CD1c-positive myeloid dendritic cell (primary cell): ENCODE measurements at regions not wholly inside any gene's neighbourhood (a gene's known extent, or its start where the extent isn't known, plus 50 kb on each side); places are given as distances from the start of the nearest gene placed in this dataset.
A peak's percentile ranks its signal among the peaks of the same experiment; 100 is the strongest.
"Not testable (repeated sequence)": the region's sequence is repeated elsewhere in the genome, so short reads cannot be mapped to it uniquely, and the experiment has no call there.

Experiments used
- DNase-seq: peaks from one replicate; pipeline ENCODE4 v3.0.0-alpha.2; 2016; ENCODE audit errors: extremely low spot score

GRCh38 chr5:57069115-57069835 lies 104.6 kb upstream of the GPBP1 start:
- no peak for DNase-seq

GRCh38 chr5:57072218-57072892 lies 101.5 kb upstream of the GPBP1 start:
- DNase-seq: no peak

GRCh38 chr5:57082441-57083067 lies 91.3 kb upstream of the GPBP1 start:
- no peak for DNase-seq

- no peak for DNase-seq
Observed at GRCh38 chr5:57085306-57086081, 88.4 kb upstream of the GPBP1 start.

- DNase-seq: not testable (repeated sequence)
Observed at GRCh38 chr5:57087947-57088346, 85.9 kb upstream of the GPBP1 start.

GRCh38 chr5:57094753-57095683 lies 78.8 kb upstream of the GPBP1 start:
- DNase-seq: peak; percentile 20

- DNase-seq: no peak
Observed at GRCh38 chr5:57097526-57097925, 76.3 kb upstream of the GPBP1 start.

GRCh38 chr5:57102189-57102904 lies 71.5 kb upstream of the GPBP1 start:
- DNase-seq: no peak

- DNase-seq: no peak
Observed at GRCh38 chr5:57102905-57103255, 71.0 kb upstream of the GPBP1 start.

- no peak for DNase-seq
Observed at GRCh38 chr5:57103317-57103907, 70.4 kb upstream of the GPBP1 start.

- no peak for DNase-seq
Observed at GRCh38 chr5:57106661-57107060, 67.2 kb upstream of the GPBP1 start.

- no peak for DNase-seq
Observed at GRCh38 chr5:57111993-57112392, 61.9 kb upstream of the GPBP1 start.

GRCh38 chr5:57113481-57113880 lies 60.4 kb upstream of the GPBP1 start:
- DNase-seq: no peak

- peak; percentile 4 for DNase-seq
Observed at GRCh38 chr5:57117596-57117995, 56.3 kb upstream of the GPBP1 start.

- DNase-seq: no peak
Observed at GRCh38 chr5:57119031-57119430, 54.8 kb upstream of the GPBP1 start.

- no peak for DNase-seq
Observed at GRCh38 chr5:57124014-57124413, 49.8 kb upstream of the GPBP1 start.
